ENCODE measurements at regions not wholly inside any gene's neighbourhood (a gene's known extent, or its start where the extent isn't known, plus 50 kb on each side); places are given as distances from the start of the nearest gene placed in this dataset.

GRCh38 chr6:56699066-56699654, 56.5 kb upstream of the DST start:
- Histone ChIP-seq H3K27ac (ENCODE audit: low read depth, low read length, severe bottlenecking) (no peak overlapping the region), H3K4me1 (ENCODE audit: control insufficient read depth, insufficient read depth, low read length, poor library complexity, severe bottlenecking) (no peaks in the 10 kb centered on the region), H3K36me3 (ENCODE audit: control insufficient read depth, insufficient read depth, low read length) (peaks cover 31% of the 10 kb centered on the region), H3K9me3 (ENCODE audit: control insufficient read depth, low read length) (no peaks in the 10 kb centered on the region), H3K4me3 (ENCODE audit: extremely low read depth, insufficient read depth, low read length, poor library complexity, severe bottlenecking) (no peak overlapping the region)
- WGBS, 2 experiments (ENCODE audit: insufficient coverage in 2 of 2) = no CpG with 5 or more reads among the region's 1 CpG

- H3K27ac ChIP-seq (ENCODE audit: low read depth, low read length, severe bottlenecking) = no peak overlapping the region
- H3K4me1 ChIP-seq (ENCODE audit: control insufficient read depth, insufficient read depth, low read length, poor library complexity, severe bottlenecking) = peaks cover 23% of the 10 kb centered on the region
- H3K9me3 ChIP-seq (ENCODE audit: control insufficient read depth, low read length) = no peaks in the 10 kb centered on the region
- no peak overlapping the region for H3K4me3 ChIP-seq (ENCODE audit: extremely low read depth, insufficient read depth, low read length, poor library complexity, severe bottlenecking)
- H3K36me3 ChIP-seq (ENCODE audit: control insufficient read depth, insufficient read depth, low read length) = peaks cover 22% of the 10 kb centered on the region
Measured at GRCh38 chr6:56695702-56696101, 53.0 kb upstream of the DST start.

GRCh38 chr6:56694002-56694401, 51.3 kb upstream of the DST start:
- H3K36me3 ChIP-seq (ENCODE audit: control insufficient read depth, insufficient read depth, low read length) = peaks cover 19% of the 10 kb centered on the region
- no peak overlapping the region for H3K4me3 ChIP-seq (ENCODE audit: extremely low read depth, insufficient read depth, low read length, poor library complexity, severe bottlenecking)
- H3K27ac ChIP-seq (ENCODE audit: low read depth, low read length, severe bottlenecking) = no peak overlapping the region
- H3K4me1 ChIP-seq (ENCODE audit: control insufficient read depth, insufficient read depth, low read length, poor library complexity, severe bottlenecking) = peaks cover 31% of the 10 kb centered on the region
- H3K9me3 ChIP-seq (ENCODE audit: control insufficient read depth, low read length) = no peaks in the 10 kb centered on the region

- Histone ChIP-seq H3K36me3 (ENCODE audit: control insufficient read depth, insufficient read depth, low read length) (peaks cover 19% of the 10 kb centered on the region), H3K9me3 (ENCODE audit: control insufficient read depth, low read length) (no peaks in the 10 kb centered on the region), H3K4me1 (ENCODE audit: control insufficient read depth, insufficient read depth, low read length, poor library complexity, severe bottlenecking) (peaks cover 31% of the 10 kb centered on the region), H3K27ac (ENCODE audit: low read depth, low read length, severe bottlenecking) (no peak overlapping the region), H3K4me3 (ENCODE audit: extremely low read depth, insufficient read depth, low read length, poor library complexity, severe bottlenecking) (no peak overlapping the region)
- WGBS, 2 experiments (ENCODE audit: insufficient coverage in 2 of 2) = 93 to 100% methylated on average over 4 to 5 of the region's 5 CpGs
Measured at GRCh38 chr6:56693246-56693607, 50.5 kb upstream of the DST start.

GRCh38 chr6:56692523-56693245, 50.0 kb upstream of the DST start:
- Histone ChIP-seq H3K27ac (ENCODE audit: low read depth, low read length, severe bottlenecking) (peak overlapping the region; percentile 31), H3K9me3 (ENCODE audit: control insufficient read depth, low read length) (no peaks in the 10 kb centered on the region), H3K36me3 (ENCODE audit: control insufficient read depth, insufficient read depth, low read length) (peaks cover 16% of the 10 kb centered on the region), H3K4me1 (ENCODE audit: control insufficient read depth, insufficient read depth, low read length, poor library complexity, severe bottlenecking) (peaks cover 31% of the 10 kb centered on the region), H3K4me3 (ENCODE audit: extremely low read depth, insufficient read depth, low read length, poor library complexity, severe bottlenecking) (no peak overlapping the region)
- 90 to 95% methylated on average over 5 to 7 of the region's 8 CpGs for WGBS, 2 experiments (ENCODE audit: insufficient coverage in 2 of 2)

All from mesodermal cell (in vitro differentiated cells).